Panc1 (cell line): ENCODE measurements at regions not wholly inside any gene's neighbourhood (a gene's known extent, or its start where the extent isn't known, plus 50 kb on each side); places are given as distances from the start of the nearest gene placed in this dataset.

ENCODE experiments used
- CTCF ChIP-seq: fragments of 450-650 bp; IDR thresholded peaks from 2 replicates; pipeline ENCODE4 v1.5.1; 2017; ENCODE audit warnings: mild to moderate bottlenecking
- POLR2AphosphoS5 ChIP-seq: IDR thresholded peaks from 2 replicates; pipeline ENCODE4 v1.6.1; 2012; ENCODE audit warnings: mild to moderate bottlenecking, low read depth, low read length, moderate library complexity
- SIN3A ChIP-seq: IDR thresholded peaks from 2 replicates; pipeline ENCODE4 v1.6.1; 2012; ENCODE audit warnings: low read depth, mild to moderate bottlenecking, low read length, moderate library complexity, borderline replicate concordance; ENCODE audit not compliant: insufficient read depth
- TCF7L2 ChIP-seq: IDR thresholded peaks from 2 replicates; pipeline ENCODE4 v1.6.1; 2011; ENCODE audit warnings: mild to moderate bottlenecking, low read depth, low read length, inconsistent platforms
- TF ChIP-seq, protein P1 (sequence below), 2 experiments: IDR thresholded peaks; 2 replicates each; pipeline ENCODE4 v1.6.1; 2011 to 2012; ENCODE audit warnings: low read depth in 2 of 2, control low read depth in 1 of 2, low read length in 1 of 2, mild to moderate bottlenecking in 1 of 2, moderate library complexity in 1 of 2; ENCODE audit not compliant: insufficient read depth in 1 of 2

GRCh38 chr6:100988391-100988984, 107.4 kb upstream of the ASCC3 start:
- TF ChIP-seq CTCF, result no peak
- no peak for TF ChIP-seq POLR2AphosphoS5
- TF ChIP-seq, protein P1, sequence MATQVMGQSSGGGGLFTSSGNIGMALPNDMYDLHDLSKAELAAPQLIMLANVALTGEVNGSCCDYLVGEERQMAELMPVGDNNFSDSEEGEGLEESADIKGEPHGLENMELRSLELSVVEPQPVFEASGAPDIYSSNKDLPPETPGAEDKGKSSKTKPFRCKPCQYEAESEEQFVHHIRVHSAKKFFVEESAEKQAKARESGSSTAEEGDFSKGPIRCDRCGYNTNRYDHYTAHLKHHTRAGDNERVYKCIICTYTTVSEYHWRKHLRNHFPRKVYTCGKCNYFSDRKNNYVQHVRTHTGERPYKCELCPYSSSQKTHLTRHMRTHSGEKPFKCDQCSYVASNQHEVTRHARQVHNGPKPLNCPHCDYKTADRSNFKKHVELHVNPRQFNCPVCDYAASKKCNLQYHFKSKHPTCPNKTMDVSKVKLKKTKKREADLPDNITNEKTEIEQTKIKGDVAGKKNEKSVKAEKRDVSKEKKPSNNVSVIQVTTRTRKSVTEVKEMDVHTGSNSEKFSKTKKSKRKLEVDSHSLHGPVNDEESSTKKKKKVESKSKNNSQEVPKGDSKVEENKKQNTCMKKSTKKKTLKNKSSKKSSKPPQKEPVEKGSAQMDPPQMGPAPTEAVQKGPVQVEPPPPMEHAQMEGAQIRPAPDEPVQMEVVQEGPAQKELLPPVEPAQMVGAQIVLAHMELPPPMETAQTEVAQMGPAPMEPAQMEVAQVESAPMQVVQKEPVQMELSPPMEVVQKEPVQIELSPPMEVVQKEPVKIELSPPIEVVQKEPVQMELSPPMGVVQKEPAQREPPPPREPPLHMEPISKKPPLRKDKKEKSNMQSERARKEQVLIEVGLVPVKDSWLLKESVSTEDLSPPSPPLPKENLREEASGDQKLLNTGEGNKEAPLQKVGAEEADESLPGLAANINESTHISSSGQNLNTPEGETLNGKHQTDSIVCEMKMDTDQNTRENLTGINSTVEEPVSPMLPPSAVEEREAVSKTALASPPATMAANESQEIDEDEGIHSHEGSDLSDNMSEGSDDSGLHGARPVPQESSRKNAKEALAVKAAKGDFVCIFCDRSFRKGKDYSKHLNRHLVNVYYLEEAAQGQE (IDR thresholded peaks at IDR 0.05; ENCODE audit: insufficient read depth in 1 of 2, low read depth in 2 of 2, low read length in 1 of 2), result no peak
- TF ChIP-seq SIN3A, result no peak
- no peak for TF ChIP-seq TCF7L2
